ENCODE measurements at regions not wholly inside any gene's neighbourhood (a gene's known extent, or its start where the extent isn't known, plus 50 kb on each side); places are given as distances from the start of the nearest gene placed in this dataset.

GRCh38 chr20:24880356-24880755, 68.7 kb upstream of the CST7 start:
- WGBS, 2 donors (ENCODE audit: low coverage in 1 of 2) = 51 to 73% methylated on average over 2 to 3 of the region's 3 CpGs
- Histone ChIP-seq H3K9me3 (peaks cover 0 to 5% of the 10 kb centered on the region in 2 donors), H3K27me3 (no peaks in the 10 kb centered on the region), H3K36me3 (no peaks in the 10 kb centered on the region), H3K4me3 (no peak overlapping the region), H3K4me1 (no peaks in the 10 kb centered on the region), H3K27ac (no peak overlapping the region)
- no peak for DNase-seq
- no peak for TF ChIP-seq POLR2A (IDR thresholded peaks at IDR 0.05)
- TF ChIP-seq, protein P1, sequence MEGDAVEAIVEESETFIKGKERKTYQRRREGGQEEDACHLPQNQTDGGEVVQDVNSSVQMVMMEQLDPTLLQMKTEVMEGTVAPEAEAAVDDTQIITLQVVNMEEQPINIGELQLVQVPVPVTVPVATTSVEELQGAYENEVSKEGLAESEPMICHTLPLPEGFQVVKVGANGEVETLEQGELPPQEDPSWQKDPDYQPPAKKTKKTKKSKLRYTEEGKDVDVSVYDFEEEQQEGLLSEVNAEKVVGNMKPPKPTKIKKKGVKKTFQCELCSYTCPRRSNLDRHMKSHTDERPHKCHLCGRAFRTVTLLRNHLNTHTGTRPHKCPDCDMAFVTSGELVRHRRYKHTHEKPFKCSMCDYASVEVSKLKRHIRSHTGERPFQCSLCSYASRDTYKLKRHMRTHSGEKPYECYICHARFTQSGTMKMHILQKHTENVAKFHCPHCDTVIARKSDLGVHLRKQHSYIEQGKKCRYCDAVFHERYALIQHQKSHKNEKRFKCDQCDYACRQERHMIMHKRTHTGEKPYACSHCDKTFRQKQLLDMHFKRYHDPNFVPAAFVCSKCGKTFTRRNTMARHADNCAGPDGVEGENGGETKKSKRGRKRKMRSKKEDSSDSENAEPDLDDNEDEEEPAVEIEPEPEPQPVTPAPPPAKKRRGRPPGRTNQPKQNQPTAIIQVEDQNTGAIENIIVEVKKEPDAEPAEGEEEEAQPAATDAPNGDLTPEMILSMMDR (IDR thresholded peaks at IDR 0.05) = no peak
- TF ChIP-seq POLR2AphosphoS5 (IDR thresholded peaks at IDR 0.05) = no peak
- no peak for TF ChIP-seq EP300 (IDR thresholded peaks at IDR 0.05; ENCODE audit: low read depth)
- in situ Hi-C loops (cut with MboI; ENCODE audit: low pct_ligation_motif_present in 1 of 4, low pct_unique_long_range_greater_than_20kb in 1 of 4, low sequenced_read_pairs in 3 of 4) (no loop called here), intact Hi-C loops (cut with DNase I; ENCODE audit: low total_unique reads) (no loop called here)

- H3K27ac ChIP-seq = no peak overlapping the region
- intact Hi-C loops (cut with DNase I; ENCODE audit: low total_unique reads) (no loop called here), in situ Hi-C loops (cut with MboI; ENCODE audit: low pct_ligation_motif_present in 1 of 4, low pct_unique_long_range_greater_than_20kb in 1 of 4, low sequenced_read_pairs in 3 of 4) (no loop called here)
- no peaks in the 10 kb centered on the region for H3K4me1 ChIP-seq
- no peaks in the 10 kb centered on the region for H3K36me3 ChIP-seq
- 90 to 91% methylated on average over 9 of the region's 9 CpGs for WGBS, 2 donors (ENCODE audit: low coverage in 1 of 2)
- no peak overlapping the region for H3K4me3 ChIP-seq
- H3K9me3 ChIP-seq = no peaks in the 10 kb centered on the region
- no peaks in the 10 kb centered on the region for H3K27me3 ChIP-seq
- DNase-seq = no peak
- no peak for TF ChIP-seq EP300 (IDR thresholded peaks at IDR 0.05; ENCODE audit: low read depth)
- no peak for TF ChIP-seq POLR2AphosphoS5 (IDR thresholded peaks at IDR 0.05)
- TF ChIP-seq, protein P1 (IDR thresholded peaks at IDR 0.05) = no peak
- no peak for TF ChIP-seq POLR2A (IDR thresholded peaks at IDR 0.05)
These were observed 58.8 kb upstream of the CST7 start for GRCh38 chr20:24890286-24890685.

GRCh38 chr20:24891546-24892393, 57.3 kb upstream of the CST7 start:
- in situ Hi-C loops (cut with MboI; ENCODE audit: low pct_ligation_motif_present in 1 of 4, low pct_unique_long_range_greater_than_20kb in 1 of 4, low sequenced_read_pairs in 3 of 4) (no loop called here), intact Hi-C loops (cut with DNase I; ENCODE audit: low total_unique reads) (no loop called here)
- DNase-seq = no peak
- no peak for TF ChIP-seq POLR2AphosphoS5 (IDR thresholded peaks at IDR 0.05)
- no peak for TF ChIP-seq EP300 (IDR thresholded peaks at IDR 0.05; ENCODE audit: low read depth)
- TF ChIP-seq, protein P1 (IDR thresholded peaks at IDR 0.05) = no peak
- TF ChIP-seq POLR2A (IDR thresholded peaks at IDR 0.05) = no peak
- 88% methylated on average over 34 of the region's 34 CpGs; no CpG with 5 or more reads in 1 of the 2 donors for WGBS, 2 donors (ENCODE audit: low coverage in 1 of 2)
- Histone ChIP-seq H3K9me3 (no peaks in the 10 kb centered on the region), H3K27me3 (no peaks in the 10 kb centered on the region), H3K4me3 (no peak overlapping the region), H3K27ac (no peak overlapping the region), H3K4me1 (no peaks in the 10 kb centered on the region), H3K36me3 (no peaks in the 10 kb centered on the region)

DNA sequence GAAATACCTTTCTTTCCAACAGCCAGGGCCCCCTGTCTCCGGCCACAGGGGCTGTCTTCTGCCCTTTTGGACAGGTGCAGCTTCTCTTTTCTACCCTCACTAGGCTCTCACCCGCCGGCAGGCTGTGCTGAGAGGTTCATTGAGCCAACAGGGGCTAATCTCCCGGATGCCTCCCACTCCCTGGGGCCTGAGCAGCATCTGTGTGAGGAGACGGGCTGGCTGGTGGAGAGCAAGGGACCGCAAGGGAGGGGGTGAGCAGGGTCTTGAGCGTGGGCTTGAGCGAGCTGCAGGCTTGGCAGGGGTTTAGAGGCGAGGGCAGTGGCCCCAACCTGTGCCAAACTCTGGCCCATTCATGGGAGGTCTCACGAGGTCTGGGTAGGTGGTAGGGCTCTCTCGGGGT, 56.5 kb upstream of the CST7 start:
- no peaks in the 10 kb centered on the region for H3K27me3 ChIP-seq
- H3K36me3 ChIP-seq = no peaks in the 10 kb centered on the region
- no peak overlapping the region for H3K27ac ChIP-seq
- no peaks in the 10 kb centered on the region for H3K4me1 ChIP-seq
- WGBS, 2 donors (ENCODE audit: low coverage in 1 of 2) = 79% methylated on average over 8 of the region's 11 CpGs; no CpG with 5 or more reads in 1 of the 2 donors
- TF ChIP-seq POLR2A (IDR thresholded peaks at IDR 0.05) (no peak), POLR2AphosphoS5 (IDR thresholded peaks at IDR 0.05) (no peak), EP300 (IDR thresholded peaks at IDR 0.05; ENCODE audit: low read depth) (no peak)
- TF ChIP-seq, protein P1 (IDR thresholded peaks at IDR 0.05) = no peak
- H3K4me3 ChIP-seq = no peak overlapping the region
- H3K9me3 ChIP-seq = no peaks in the 10 kb centered on the region
- no peak for DNase-seq
- in situ Hi-C loops (cut with MboI; ENCODE audit: low pct_ligation_motif_present in 1 of 4, low pct_unique_long_range_greater_than_20kb in 1 of 4, low sequenced_read_pairs in 3 of 4) (no loop called here), intact Hi-C loops (cut with DNase I; ENCODE audit: low total_unique reads) (no loop called here)

Measured in transverse colon (tissue), 4 donors.